ENCODE measurements at regions not wholly inside any gene's neighbourhood (a gene's known extent, or its start where the extent isn't known, plus 50 kb on each side); places are given as distances from the start of the nearest gene placed in this dataset.

GRCh38 chr18:73006331-73006730, 138.5 kb upstream of the NETO1 start:
- TF ChIP-seq EZH2 (IDR thresholded peaks at IDR 0.05; ENCODE audit: low read depth, unreplicated experiment) = no peak
- TF ChIP-seq, protein P1, sequence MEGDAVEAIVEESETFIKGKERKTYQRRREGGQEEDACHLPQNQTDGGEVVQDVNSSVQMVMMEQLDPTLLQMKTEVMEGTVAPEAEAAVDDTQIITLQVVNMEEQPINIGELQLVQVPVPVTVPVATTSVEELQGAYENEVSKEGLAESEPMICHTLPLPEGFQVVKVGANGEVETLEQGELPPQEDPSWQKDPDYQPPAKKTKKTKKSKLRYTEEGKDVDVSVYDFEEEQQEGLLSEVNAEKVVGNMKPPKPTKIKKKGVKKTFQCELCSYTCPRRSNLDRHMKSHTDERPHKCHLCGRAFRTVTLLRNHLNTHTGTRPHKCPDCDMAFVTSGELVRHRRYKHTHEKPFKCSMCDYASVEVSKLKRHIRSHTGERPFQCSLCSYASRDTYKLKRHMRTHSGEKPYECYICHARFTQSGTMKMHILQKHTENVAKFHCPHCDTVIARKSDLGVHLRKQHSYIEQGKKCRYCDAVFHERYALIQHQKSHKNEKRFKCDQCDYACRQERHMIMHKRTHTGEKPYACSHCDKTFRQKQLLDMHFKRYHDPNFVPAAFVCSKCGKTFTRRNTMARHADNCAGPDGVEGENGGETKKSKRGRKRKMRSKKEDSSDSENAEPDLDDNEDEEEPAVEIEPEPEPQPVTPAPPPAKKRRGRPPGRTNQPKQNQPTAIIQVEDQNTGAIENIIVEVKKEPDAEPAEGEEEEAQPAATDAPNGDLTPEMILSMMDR (conservative IDR thresholded peaks at IDR 0.05; ENCODE audit: low read depth in 2 of 2) = no peak
- no peak for TF ChIP-seq POLR2AphosphoS5 (IDR thresholded peaks at IDR 0.05; ENCODE audit: low read depth)
- TF ChIP-seq JUNB (IDR thresholded peaks at IDR 0.05; ENCODE audit: unreplicated experiment) = no peak
- no peak for TF ChIP-seq ZNF114 (CRISPR knock-in tag; IDR thresholded peaks at IDR 0.05)
- TF ChIP-seq NANOG (IDR thresholded peaks at IDR 0.05; ENCODE audit: borderline replicate concordance) = no peak
- no peak for TF ChIP-seq EZH2phosphoT487 (IDR thresholded peaks at IDR 0.05; ENCODE audit: unreplicated experiment)
- TF ChIP-seq REST (IDR thresholded peaks at IDR 0.05; ENCODE audit: unreplicated experiment) = no peak
- TF ChIP-seq ZNF331 (CRISPR knock-in tag; IDR thresholded peaks at IDR 0.05; ENCODE audit: low read depth) = no peak
- TF ChIP-seq CREB1 (CRISPR knock-in tag; IDR thresholded peaks at IDR 0.05; ENCODE audit: low read depth) = no peak
- TF ChIP-seq ETS1 (IDR thresholded peaks at IDR 0.05) = no peak
- TF ChIP-seq STAT1 (IDR thresholded peaks at IDR 0.05; ENCODE audit: unreplicated experiment) = no peak
- no peak for TF ChIP-seq ZNF462 (CRISPR knock-in tag; IDR thresholded peaks at IDR 0.05)

All from GM23338 (cell line).